NCI-H526 (cell line): ENCODE measurements at regions not wholly inside any gene's neighbourhood (a gene's known extent, or its start where the extent isn't known, plus 50 kb on each side); places are given as distances from the start of the nearest gene placed in this dataset.
A peak's percentile ranks its signal among the peaks of the same experiment; 100 is the strongest.

ENCODE experiments used
- DNase-seq, 2 experiments: peaks; one replicate each; lab custom pipeline; 2025; lab: John Stamatoyannopoulos, UW

DNA sequence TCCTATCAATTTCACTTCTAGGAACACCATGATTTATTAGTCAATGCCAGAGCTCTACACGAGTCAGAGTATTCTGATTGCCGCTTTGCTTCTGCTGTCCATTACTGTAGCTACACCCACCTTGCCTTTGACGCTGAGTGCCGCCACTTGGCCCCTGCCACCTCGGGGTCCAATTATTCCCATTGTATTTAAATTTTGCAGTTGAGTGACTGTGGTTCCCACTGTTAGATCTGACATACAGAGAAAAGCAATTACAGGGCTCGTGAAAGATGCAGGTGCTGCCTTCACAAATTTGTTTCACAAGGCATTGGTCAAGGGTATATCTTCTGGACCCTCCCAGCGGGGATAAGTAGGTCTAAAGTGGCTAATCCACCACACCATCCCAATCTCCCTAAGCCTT lies 428.9 kb downstream of the SIPA1L2 start:
- no peak for DNase-seq

DNA sequence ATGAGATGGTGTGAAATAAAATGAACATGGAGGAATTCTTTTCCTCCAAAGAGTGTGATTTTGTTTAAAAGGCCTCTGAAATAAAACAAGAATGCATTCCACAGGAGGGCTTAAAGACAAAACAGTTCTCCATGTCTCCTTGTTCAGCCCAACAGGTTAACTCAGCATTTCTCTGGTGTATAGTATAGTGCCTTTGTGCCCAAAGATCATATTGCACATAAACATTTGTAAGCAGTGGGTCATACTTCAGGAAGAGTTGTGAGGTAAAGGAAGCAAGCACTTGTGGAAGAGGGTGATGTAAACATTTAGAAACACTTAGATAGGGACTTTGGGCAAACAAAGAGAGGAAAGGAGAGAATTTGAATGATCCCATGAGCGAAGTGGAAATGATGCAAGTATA lies 433.9 kb downstream of the SIPA1L2 start:
- no peak for DNase-seq

DNA sequence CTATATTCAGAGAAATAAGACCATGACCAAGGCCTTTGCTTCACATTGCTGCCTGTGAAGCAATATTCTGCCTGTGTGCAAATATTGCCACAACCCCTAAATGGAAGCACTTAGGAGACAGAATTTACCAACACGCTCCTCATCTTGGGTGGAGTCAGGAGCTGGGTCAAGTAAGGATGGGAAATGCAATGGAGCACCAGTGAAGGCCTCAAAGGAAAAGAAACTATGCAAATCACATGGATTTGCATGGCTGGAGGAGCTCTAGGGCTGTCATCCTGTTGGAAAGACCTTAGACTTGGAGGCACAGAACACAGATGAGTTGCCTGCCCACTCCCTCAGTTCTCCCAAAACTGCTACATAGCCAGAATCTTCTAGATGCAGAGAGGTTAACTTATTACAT lies 435.5 kb downstream of the SIPA1L2 start:
- peak; percentile 21 to 57 for DNase-seq

- DNase-seq = no peak
These were observed 436.5 kb downstream of the SIPA1L2 start for GRCh38 chr1:232193451-232193783.

DNA sequence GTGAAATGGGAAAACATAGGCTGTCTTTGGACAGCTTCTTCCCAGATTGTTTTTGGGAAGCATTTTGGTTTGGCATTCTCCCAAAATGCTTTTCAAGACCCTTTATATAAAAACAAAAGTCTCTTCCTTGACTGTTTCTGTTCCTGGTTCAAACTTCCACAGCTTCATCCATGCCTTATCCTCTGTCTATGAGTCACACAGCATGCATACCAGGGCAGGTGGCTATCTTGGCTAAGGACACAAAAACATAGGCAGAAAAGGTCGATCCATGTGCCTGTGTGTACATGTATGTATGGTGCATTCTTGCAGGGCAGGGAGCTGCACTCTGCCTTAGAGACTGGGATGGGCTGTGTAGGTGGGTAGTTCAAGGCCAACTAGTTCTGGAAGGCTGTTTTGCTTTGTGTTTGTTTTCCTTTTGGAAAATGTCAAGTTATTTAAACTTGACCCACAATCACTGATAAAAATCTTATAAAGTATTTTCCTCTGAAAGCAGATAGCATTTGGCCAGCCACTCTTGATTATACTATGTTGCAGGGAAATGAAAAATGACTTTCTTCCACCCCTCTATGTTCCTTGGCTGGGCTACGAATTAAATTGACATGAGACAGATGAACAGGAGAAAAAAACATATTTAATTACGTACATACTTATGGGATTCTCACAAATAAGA lies 437.0 kb downstream of the SIPA1L2 start:
- DNase-seq = no peak

DNA sequence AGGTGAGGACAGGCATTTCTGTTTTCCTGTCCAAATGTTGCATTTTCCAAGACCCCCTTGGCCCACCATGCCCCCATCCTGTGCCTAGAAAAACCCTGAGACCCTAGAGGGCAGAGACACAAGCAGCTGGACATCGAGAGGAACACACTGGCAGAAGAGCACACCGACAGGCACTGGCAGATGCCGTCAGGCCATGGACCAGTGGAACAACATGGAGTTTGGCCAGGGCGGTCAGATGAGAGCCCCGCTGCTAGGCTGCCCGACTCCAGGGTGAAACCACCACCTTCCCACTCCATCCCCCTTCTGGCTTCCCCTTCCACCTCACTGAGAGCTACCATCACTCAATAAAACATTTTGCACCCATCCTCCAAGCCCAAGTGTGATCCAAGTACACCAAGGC lies 438.4 kb downstream of the SIPA1L2 start:
- DNase-seq = no peak

- no peak for DNase-seq
These were observed 441.6 kb downstream of the SIPA1L2 start for GRCh38 chr1:232188318-232188717.

GRCh38 chr1:232186931-232187330 lies 443.0 kb downstream of the SIPA1L2 start:
- DNase-seq = no peak

- DNase-seq = no peak
These were observed 445.1 kb downstream of the SIPA1L2 start for GRCh38 chr1:232184561-232185530.

DNA sequence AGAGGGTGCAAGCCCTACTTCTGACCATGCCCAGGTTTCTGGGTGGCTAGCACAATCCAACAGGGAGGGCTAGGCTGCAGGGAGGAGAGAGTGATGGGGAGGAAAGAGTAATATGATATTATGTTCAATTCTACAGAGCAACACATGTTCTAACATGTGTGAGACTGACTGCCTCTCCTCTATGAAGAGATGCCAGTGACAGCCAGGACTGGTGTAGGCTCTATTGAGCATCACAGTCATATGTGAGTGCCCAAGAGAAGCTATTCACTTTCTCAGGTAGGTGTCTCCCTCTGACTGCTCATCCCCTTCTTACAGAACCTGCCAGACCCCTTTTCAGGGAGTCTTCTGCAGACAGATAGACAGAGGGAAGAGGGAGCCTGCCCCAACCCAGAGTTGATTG lies 446.1 kb downstream of the SIPA1L2 start:
- peak; percentile 3 to 17 for DNase-seq

DNA sequence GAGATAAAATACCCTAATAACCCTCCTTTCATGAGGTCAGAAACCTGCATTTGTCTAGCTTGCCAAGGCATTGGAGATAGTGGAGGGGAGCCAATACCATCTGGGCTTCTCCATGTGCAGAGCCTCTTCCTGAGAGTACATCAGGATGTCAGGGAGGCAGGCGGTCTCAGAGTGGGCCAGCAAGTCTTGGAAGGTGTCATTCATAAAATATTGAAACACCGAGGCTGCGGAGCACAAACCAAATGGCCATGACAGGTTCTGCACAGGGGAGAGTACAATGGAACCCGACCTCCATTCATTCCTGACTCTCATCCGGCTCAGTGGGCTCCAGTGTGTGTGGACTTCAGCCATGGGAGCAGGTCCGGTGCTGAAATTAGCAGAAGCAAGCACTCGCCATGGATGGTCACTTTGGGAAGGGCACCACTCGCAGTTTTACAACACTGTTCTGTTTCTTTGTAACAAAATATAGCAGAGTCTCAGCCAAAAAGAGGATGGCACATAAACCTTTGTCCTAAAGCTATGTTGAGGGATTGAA lies 446.6 kb downstream of the SIPA1L2 start:
- no peak for DNase-seq

DNA sequence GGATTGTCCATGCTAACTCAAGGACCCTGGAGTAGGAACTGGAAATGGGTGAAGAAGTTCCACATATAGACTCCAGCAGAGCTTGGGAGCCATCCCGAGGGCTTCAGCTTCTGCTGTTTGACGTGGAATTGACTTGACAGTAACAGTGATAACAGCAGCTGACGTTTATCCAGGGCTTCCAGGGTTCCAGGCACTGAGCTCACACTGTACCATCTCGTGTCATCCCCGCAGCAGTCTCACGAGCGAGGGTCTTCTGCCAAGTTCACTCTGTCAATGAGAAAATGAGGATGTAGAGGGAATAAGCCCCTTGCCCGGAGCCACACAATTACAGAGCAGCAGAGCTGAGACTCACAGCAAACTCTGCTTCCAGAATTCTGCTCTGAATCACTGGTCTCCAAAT lies 447.7 kb downstream of the SIPA1L2 start:
- no peak for DNase-seq

- no peak for DNase-seq
These were observed 449.2 kb downstream of the SIPA1L2 start for GRCh38 chr1:232180779-232181136.

- no peak for DNase-seq
These were observed 449.8 kb downstream of the SIPA1L2 start for GRCh38 chr1:232179896-232180778.

GRCh38 chr1:232178191-232178590 lies 451.7 kb downstream of the SIPA1L2 start:
- DNase-seq = no peak

DNA sequence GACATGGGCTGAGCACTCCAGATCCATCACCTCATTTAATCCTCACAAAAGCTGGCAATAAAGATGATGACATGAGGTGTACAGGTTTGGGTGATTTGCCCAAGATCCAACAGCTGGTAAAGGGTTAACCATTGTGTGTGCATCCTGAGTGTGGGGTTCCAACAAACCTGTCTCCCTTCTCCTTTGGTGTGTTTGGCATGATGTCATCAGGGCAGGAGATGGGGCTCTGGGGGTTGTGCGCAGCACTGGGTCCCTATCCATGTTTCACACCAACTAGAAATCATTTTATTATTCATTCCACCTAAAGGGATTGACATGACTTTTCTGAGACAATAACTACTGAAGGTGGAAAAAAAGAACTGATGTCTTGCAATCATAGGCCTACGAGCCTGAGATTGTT lies 452.5 kb downstream of the SIPA1L2 start:
- DNase-seq = no peak

DNA sequence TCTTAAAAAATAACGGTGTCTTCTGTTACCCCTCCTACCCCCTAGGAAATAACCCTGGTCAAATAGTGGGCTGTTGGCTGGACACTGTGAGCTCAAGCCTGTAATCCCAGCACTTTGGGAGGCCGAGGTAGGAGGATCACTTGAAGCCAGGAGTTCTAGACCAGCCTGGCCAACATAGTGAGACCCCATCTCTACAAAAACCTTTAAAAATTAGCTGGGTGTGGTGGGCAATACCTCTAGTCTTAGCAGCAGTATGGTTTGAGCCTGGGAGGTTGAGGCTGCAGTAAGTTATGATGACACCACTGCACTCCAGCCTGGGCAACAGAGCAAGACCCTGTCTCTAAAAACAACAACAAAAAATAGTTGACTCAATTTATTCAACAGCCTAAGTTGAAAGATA lies 453.7 kb downstream of the SIPA1L2 start:
- DNase-seq = no peak

GRCh38 chr1:232174306-232174705 lies 455.6 kb downstream of the SIPA1L2 start:
- peak; percentile 59 to 81 for DNase-seq

GRCh38 chr1:232172563-232172962 lies 457.4 kb downstream of the SIPA1L2 start:
- DNase-seq = no peak

DNA sequence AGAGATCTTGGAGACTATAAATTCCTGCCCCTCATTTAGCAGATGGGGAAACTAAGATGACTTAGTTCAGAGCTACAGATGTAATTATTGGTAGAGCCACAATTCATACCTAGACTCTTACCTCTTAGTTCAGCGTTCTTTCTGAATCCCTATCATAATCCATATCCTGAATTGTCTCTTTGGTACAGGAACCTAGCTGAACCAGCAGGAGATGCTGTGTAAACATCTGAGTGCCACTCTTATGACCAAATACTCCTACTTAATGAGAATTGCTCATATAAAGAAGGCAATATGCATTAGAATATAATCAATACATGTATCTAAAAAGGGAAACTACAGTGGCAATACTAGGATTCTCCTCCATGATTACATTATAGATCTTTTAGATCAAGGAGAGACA lies 459.0 kb downstream of the SIPA1L2 start:
- no peak for DNase-seq

DNA sequence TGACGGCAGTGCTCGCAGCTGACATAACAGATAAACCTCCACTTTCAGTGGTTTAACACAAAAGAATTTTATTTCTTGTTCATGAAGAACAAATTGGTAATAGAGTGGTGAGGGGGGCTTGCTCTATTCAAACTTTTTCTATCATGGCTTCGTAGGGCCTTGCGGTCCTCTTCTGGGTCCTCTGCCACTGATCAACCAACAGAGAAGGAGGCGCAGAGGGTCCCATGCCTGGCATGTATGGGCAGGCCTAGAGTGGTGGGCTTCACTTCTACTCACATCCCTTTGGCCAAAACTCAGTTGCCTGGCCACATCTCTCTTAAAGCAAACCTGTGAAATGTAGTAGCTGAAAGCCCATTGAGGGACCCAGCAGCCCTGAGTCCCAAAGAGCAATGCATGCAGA lies 460.5 kb downstream of the SIPA1L2 start:
- DNase-seq = no peak

- DNase-seq = no peak
These were observed 461.4 kb downstream of the SIPA1L2 start for GRCh38 chr1:232168508-232168907.
